Middle frontal gyrus (tissue), 1 donor: ENCODE measurements at regions not wholly inside any gene's neighbourhood (a gene's known extent, or its start where the extent isn't known, plus 50 kb on each side); places are given as distances from the start of the nearest gene placed in this dataset.

ENCODE experiments used
- DNase-seq: peaks from one replicate; pipeline ENCODE4 v3.0.0-alpha.2; 2015; ENCODE audit warnings: low spot score; ENCODE audit errors: extremely low spot score

DNA sequence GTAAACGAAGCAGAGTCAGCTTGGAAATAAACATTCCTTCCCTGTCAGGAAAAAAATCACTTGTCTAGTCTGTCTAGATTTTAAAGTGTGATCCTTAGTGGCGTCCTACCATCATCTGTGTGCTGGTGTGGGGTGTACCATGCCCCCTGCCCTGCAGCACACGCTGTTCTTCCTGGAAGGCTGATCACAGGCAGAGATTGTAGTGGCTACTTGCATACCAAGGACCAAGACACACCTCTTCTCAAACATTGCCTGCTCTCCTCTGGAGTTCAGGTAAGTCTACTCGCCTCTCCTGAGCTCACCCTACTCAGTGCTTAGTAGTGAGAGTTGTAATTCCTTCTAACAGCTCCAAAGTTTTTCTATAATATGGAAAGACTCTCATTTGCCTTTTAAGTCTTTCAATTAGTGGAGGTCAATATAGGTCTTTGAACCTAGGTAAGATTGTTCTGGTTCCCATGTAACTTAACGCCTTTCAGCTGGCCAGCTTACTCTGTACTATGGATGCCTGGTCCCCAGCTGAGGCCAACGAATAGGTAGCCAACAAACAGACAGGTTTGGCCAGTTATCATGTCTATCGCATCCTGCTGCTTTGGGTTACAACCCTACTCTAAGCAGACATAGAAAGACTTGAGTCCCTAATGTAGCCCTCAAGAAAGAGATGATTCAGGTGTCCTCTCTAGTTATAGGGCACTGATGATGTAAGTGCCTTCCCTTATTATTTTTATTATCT is 55.4 kb downstream of the XCL1 start:
- DNase-seq, result no peak

DNA sequence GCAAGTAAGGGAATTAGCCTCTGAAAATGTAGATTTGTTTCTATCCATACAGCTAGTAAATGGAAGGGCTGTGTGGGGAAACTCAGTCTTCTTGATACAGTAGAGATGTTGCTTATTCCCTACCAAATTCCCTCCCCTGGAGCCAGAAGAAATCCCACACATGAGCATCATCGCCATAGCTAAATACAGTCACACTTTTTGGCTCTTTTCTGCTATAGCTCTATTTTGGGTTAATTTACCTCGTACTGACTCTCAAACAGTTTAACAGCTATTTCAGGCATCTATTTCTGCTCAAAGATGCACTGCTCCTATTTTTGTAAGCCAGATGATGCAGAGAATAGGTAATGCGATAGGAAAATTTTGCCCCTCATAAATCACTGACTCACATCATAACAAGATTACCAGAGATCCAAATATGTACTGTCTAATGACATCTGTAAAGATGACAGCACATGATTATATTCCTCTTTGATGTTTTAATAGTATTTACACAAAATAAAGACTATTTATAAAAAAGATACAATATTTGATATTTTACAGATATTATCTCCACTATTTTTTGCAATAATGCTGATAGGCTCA is 58.6 kb downstream of the XCL1 start:
- DNase-seq, result peak; percentile 26

DNA sequence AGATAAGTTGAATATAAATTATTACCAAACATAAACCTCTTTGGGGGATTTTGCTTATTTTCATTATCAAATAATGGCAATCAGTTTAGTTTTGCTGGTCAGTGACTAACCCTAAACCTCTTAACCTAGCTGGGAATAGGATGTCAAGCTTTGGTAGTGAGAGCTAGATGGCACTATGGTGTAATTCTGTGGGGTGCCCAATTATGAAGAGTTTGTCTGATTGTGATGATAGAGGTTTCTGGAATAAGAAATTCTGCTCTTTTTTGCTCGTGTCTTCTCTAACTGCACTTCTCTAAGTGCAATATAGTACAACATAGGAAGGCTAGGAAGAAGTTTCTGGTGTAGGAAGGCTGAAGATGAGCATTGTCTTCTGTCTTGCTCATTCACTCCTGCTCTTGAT is 59.8 kb downstream of the XCL1 start:
- no peak for DNase-seq

DNA sequence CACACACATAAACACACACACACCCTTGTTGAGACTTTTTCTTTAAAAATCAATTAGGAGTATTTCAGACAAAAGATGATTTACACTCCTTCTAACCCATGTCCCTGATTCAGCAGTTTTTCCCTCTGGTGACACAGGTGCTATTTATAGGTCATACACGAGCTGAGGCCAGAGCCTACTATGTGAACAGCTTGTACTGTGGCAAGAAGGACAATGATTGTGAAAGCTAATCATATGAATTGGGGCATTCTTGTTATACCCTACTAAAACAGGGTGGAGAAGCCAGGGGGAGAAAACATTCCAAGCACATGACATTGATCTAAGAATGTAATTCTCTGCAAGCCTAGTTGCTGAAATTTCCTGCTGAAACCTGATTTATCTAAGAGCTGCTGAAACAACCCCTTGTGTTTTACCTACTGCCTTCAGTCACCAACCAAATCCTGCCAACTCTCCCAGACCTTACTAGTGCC is 60.3 kb downstream of the XCL1 start:
- no peak for DNase-seq

DNA sequence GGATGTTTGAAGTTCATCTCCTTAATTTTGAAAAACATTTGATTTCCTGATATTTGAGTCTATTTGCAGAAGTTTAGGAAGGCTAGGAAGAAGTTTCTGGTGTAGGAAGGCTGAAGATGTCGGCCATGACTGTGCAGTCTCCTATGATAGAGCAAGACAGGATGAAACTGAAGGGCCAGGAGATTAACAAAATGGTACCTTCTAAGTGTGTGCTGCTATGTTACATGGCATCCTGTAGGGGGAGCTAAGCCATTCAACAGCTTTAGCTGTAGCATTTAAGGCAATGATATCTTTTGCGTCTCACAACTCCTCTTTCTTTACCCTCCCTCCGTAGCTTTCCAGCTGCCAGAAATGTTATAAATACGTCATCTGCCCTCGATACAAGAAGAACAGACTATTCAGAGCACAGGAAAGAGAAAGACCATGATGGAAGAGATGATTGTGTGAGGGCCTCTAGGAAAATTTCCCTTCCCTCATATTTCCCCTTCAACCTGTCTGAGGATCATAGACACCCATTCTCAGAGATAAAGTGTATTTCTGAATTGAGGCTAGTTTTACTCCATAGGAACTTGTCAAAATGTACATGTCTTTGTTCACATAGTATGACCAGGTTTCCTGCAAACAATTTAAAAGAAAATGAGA is 61.1 kb downstream of the XCL1 start:
- no peak for DNase-seq

DNA sequence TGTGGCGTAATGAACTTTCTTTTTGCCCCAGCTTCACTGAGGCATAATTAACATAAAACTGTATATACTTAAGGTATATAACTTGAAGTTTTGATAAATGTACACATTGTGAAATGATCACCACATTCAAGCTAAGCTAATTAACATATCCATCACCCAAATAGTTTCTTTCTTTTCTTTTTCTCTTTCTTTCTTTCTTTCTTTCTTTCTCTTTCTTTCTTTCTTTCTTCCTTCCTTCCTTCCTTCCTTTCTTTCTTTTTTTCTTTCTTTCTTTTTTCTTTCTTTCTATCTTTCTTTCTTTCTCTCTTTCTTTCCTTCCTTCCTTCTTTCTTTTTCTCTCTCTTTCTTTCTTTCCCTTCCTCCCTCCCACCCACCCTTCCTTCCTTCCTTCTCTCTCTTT is 62.5 kb downstream of the XCL1 start:
- no peak for DNase-seq

DNA sequence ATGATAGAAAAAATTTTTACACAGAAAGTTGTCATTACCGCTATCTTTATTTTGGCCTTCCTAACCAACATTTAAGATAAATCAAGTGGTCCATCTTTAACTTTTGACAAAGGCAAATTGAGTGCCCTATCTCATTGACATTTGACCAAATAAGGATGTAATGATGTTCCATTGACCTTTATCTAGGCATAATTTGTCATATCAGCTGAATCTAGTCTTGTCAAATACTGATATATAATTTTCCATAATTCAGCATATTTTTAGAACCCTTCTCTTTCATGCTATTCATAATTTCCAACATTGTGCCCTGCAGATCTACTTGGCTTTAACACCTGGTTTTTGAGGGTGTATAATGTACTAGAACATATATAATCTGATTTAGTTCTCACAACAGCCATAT is 63.8 kb downstream of the XCL1 start:
- DNase-seq, result no peak

DNA sequence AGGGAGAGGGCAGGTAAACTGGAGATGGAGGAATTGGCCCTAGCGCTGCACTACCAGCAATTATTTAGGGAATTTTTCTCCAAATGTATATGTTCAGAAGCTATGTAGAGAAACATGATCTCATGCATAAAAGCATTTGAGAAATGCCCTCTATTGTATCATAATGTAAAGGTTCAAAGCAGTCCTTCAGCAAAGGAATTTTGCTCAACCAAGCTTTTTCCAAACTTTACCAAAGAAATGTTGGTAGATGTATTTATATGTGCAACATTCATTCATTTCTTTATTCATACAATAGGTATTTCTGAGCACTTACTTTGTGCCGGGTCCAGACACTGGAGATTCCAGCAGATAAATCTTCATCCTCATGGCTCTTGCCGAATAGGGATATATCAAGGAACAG is 64.4 kb downstream of the XCL1 start:
- DNase-seq, result no peak

DNA sequence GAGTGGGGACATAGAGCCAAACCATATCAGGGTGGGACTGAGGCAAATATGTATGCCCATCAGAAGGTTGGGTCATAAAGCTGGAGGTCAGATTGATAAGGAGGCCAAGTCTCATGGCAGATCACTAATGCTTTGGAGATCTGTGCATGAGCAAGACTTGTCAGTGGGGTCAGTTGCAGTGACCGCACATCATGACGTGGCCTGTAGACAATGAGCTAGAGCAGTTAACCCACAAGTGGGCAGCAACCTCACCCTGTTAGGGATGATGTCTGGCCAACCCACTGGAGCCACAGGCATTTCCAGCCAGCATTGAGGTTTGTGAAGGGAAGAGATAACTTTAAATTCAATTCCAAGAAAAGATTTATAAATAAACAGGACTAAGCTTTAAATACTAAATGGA is 66.7 kb downstream of the XCL1 start:
- no peak for DNase-seq
